SU-DHL-6 (cell line): ENCODE measurements at regions not wholly inside any gene's neighbourhood (a gene's known extent, or its start where the extent isn't known, plus 50 kb on each side); places are given as distances from the start of the nearest gene placed in this dataset.
"Not testable (repeated sequence)": the region's sequence is repeated elsewhere in the genome, so short reads cannot be mapped to it uniquely, and the experiment has no call there.

Experiments
- H2AFZ ChIP-seq: fragments of 200-600 bp; sonication (generic); 2 replicates; pipeline ENCODE4 v1.6.1; 2014; ENCODE audit warnings: low read depth, mild to moderate bottlenecking, moderate library complexity, mixed read lengths, antibody characterized with exemption, low read length; ENCODE audit not compliant: severe bottlenecking
- H3F3A ChIP-seq: fragments of 200-600 bp; shearing (Covaris generic); 2 replicates; pipeline ENCODE4 v1.6.0; 2016; ENCODE audit warnings: antibody characterized with exemption, mild to moderate bottlenecking; ENCODE audit not compliant: insufficient read depth
- H3K27ac ChIP-seq: fragments of 200-600 bp; sonication (generic); 2 replicates; pipeline ENCODE4 v1.5.1; 2016; ENCODE audit warnings: low read depth, mild to moderate bottlenecking, low read length, moderate library complexity, mixed read lengths
- H3K27me3 ChIP-seq: fragments of 200-600 bp; sonication (generic), shearing (Covaris generic); 2 replicates; pipeline ENCODE4 v1.6.0; 2014; ENCODE audit warnings: mild to moderate bottlenecking, low read length
- H3K36me3 ChIP-seq: fragments of 200-600 bp; sonication (generic); 2 replicates; pipeline ENCODE4 v1.6.1; 2014; ENCODE audit warnings: mild to moderate bottlenecking, low read length, mixed read lengths
- H3K4me2 ChIP-seq: fragments of 300-600, 200-600 bp; shearing (Covaris generic), sonication (generic); 2 replicates; pipeline ENCODE4 v1.6.0; 2014; ENCODE audit warnings: low read length, low read depth, mild to moderate bottlenecking; ENCODE audit not compliant: poor library complexity, severe bottlenecking
- H3K4me3 ChIP-seq: fragments of 200-600 bp; sonication (generic); 2 replicates; pipeline ENCODE4 v1.5.1; 2014; ENCODE audit warnings: antibody characterized with exemption, low read length, mild to moderate bottlenecking, mixed read lengths; ENCODE audit not compliant: insufficient read depth, poor library complexity, severe bottlenecking
- H3K79me2 ChIP-seq: fragments of 200-600 bp; sonication (generic); 2 replicates; pipeline ENCODE4 v1.6.1; 2014; ENCODE audit warnings: mild to moderate bottlenecking, low read length, moderate library complexity; ENCODE audit not compliant: insufficient read depth
- H3K9ac ChIP-seq: fragments of 200-600 bp; sonication (generic); 2 replicates; pipeline ENCODE4 v1.7.0; 2014; ENCODE audit warnings: mild to moderate bottlenecking, low read length
- H3K9me2 ChIP-seq: fragments of 200-600 bp; sonication (generic); replicated peaks from 2 replicates; pipeline ENCODE4 v1.6.1; 2014; ENCODE audit warnings: low read length; ENCODE audit not compliant: insufficient read depth
- H3K9me3 ChIP-seq: fragments of 200-600 bp; sonication (generic); 2 replicates; pipeline ENCODE4 v1.6.1; 2014; ENCODE audit warnings: low read length, mixed read lengths; ENCODE audit not compliant: insufficient read depth
- H4K20me1 ChIP-seq: fragments of 200-600 bp; sonication (generic); 2 replicates; pipeline ENCODE4 v1.6.1; 2014; ENCODE audit warnings: low read depth, mild to moderate bottlenecking, antibody characterized with exemption, low read length, moderate library complexity, mixed read lengths
- EZH2phosphoT487 ChIP-seq: fragments of 200-600 bp; sonication (generic), shearing (Covaris generic); conservative IDR thresholded peaks from 2 replicates; pipeline ENCODE4 v1.6.1; 2018; ENCODE audit warnings: mild to moderate bottlenecking, antibody characterized with exemption, low read length, moderate library complexity, mixed read lengths
- TF ChIP-seq, protein P1 (sequence below): fragments of 200-600 bp; sonication (generic); IDR thresholded peaks from one replicate; pipeline ENCODE4 v1.5.1; 2017; ENCODE audit warnings: antibody characterized with exemption, mild to moderate bottlenecking, low read length, moderate library complexity; ENCODE audit not compliant: insufficient read depth, poor library complexity, severe bottlenecking

DNA sequence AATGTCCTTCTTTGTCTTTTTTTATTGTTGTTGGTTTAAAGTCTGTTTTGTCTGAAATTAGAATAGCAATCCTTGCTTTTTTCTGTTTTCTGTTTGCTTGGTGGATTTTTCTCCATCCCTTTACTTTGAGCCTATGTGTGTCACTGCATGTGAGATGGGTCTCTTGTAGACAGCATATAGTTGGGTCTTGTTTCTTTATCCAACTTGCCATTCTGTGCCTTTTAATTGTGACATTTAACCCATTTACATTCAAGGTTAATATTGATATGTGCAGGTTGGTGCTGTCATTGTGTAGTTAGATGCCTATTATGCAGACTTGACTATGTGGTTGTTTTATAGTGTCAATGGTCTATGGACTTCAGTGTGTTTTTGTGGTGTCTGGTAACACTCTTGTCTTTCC, 197.5 kb upstream of the FN1 start:
- no peak overlapping the region for H2AFZ ChIP-seq
- H4K20me1 ChIP-seq, result no peaks in the 10 kb centered on the region
- no peaks in the 10 kb centered on the region for H3K9me3 ChIP-seq
- H3F3A ChIP-seq, result no peaks in the 10 kb centered on the region
- no peak overlapping the region for H3K9ac ChIP-seq
- no peaks in the 10 kb centered on the region for H3K9me2 ChIP-seq
- no peaks in the 10 kb centered on the region for H3K27me3 ChIP-seq
- no peak overlapping the region for H3K27ac ChIP-seq
- TF ChIP-seq, protein P1, sequence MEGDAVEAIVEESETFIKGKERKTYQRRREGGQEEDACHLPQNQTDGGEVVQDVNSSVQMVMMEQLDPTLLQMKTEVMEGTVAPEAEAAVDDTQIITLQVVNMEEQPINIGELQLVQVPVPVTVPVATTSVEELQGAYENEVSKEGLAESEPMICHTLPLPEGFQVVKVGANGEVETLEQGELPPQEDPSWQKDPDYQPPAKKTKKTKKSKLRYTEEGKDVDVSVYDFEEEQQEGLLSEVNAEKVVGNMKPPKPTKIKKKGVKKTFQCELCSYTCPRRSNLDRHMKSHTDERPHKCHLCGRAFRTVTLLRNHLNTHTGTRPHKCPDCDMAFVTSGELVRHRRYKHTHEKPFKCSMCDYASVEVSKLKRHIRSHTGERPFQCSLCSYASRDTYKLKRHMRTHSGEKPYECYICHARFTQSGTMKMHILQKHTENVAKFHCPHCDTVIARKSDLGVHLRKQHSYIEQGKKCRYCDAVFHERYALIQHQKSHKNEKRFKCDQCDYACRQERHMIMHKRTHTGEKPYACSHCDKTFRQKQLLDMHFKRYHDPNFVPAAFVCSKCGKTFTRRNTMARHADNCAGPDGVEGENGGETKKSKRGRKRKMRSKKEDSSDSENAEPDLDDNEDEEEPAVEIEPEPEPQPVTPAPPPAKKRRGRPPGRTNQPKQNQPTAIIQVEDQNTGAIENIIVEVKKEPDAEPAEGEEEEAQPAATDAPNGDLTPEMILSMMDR, result no peak
- TF ChIP-seq EZH2phosphoT487, result no peak
- H3K79me2 ChIP-seq, result no peaks in the 10 kb centered on the region
- H3K4me3 ChIP-seq, result no peak overlapping the region
- no peak overlapping the region for H3K4me2 ChIP-seq
- H3K36me3 ChIP-seq, result no peaks in the 10 kb centered on the region

DNA sequence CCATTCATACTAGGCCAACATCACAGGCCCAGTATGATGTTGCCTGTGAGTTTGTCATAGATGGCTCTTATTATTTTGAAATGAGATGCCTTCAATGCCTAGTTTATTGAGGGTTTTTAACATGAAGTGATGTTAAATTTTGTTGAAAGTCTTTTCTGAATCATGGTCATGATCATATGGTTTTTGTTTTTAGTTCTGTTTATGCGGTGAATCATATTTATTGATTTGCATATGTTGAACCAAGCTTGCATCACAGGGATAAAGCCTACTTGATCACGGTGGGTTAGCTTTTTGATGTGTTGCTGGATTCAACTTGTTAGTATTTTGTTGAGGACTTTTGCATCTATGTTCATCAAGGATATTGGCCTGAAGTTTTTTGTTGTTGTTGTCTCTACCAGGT, 195.8 kb upstream of the FN1 start:
- no peak overlapping the region for H2AFZ ChIP-seq
- no peaks in the 10 kb centered on the region for H3K9me2 ChIP-seq
- H3K9ac ChIP-seq, result no peak overlapping the region
- H3K27me3 ChIP-seq, result no peaks in the 10 kb centered on the region
- TF ChIP-seq, protein P1, result no peak
- no peak for TF ChIP-seq EZH2phosphoT487
- no peak overlapping the region for H3K27ac ChIP-seq
- H3K4me3 ChIP-seq, result no peak overlapping the region
- H4K20me1 ChIP-seq, result no peaks in the 10 kb centered on the region
- H3K4me2 ChIP-seq, result no peak overlapping the region
- H3K36me3 ChIP-seq, result no peaks in the 10 kb centered on the region
- H3K79me2 ChIP-seq, result no peaks in the 10 kb centered on the region
- no peaks in the 10 kb centered on the region for H3F3A ChIP-seq
- no peaks in the 10 kb centered on the region for H3K9me3 ChIP-seq

DNA sequence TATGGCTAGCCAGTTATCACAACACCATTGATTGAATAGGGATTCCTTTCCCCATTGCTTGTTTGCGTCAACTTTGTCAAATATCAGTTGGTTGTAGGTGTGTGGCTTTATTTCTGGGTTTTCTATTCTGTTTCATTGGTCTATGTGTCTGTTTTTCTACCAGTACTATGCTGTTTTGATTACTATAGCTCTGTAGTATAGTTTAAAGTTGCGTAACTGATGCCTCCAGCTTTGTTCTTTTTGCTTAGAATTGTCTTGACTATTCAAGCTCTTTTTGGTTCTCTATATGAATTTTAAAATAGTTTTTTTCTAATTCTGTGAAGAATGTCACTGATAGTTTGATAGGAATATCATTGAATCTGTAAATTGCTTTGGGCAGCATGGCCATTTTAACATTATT, 194.9 kb upstream of the FN1 start:
- not testable (repeated sequence) for H3K27me3 ChIP-seq, H3K9ac ChIP-seq, H3K79me2 ChIP-seq, H4K20me1 ChIP-seq, H3F3A ChIP-seq, H3K9me2 ChIP-seq, H2AFZ ChIP-seq, H3K4me3 ChIP-seq, H3K36me3 ChIP-seq, H3K9me3 ChIP-seq, H3K27ac ChIP-seq, H3K4me2 ChIP-seq

- Histone ChIP-seq H4K20me1 (no peaks in the 10 kb centered on the region), H3K9me3 (no peaks in the 10 kb centered on the region), H3K9ac (no peak overlapping the region), H3K9me2 (no peaks in the 10 kb centered on the region), H3K36me3 (no peaks in the 10 kb centered on the region), H3K4me3 (no peak overlapping the region), H3K27me3 (no peaks in the 10 kb centered on the region), H2AFZ (no peak overlapping the region), H3K4me2 (no peak overlapping the region), H3F3A (no peaks in the 10 kb centered on the region), H3K79me2 (no peaks in the 10 kb centered on the region), H3K27ac (no peak overlapping the region)
- no peak for TF ChIP-seq EZH2phosphoT487
These were observed 191.9 kb upstream of the FN1 start for GRCh38 chr2:215627771-215628170.
